Endothelial cell of umbilical vein (primary cell): ENCODE measurements at regions not wholly inside any gene's neighbourhood (a gene's known extent, or its start where the extent isn't known, plus 50 kb on each side); places are given as distances from the start of the nearest gene placed in this dataset.

Experiments used
- BruUV-seq: library from RNA; stranded (reverse); fragments of 400-500 nt; replicated peaks from 2 replicates; lab custom pipeline; 2021; lab: Mats Ljungman, UMichigan
- CTCF ChIA-PET: fragments of 300-600, 350-600 bp; sonication (Branson Sonifier 250); formaldehyde crosslinking; loops from one replicate; lab custom pipeline; 2021; ENCODE audit warnings: antibody characterized with exemption, inconsistent platforms; lab: Charles Lee
- POLR2A ChIA-PET: fragments of 300-600, 350-600 bp; sonication (Branson Sonifier 250); formaldehyde crosslinking; loops from one replicate; lab custom pipeline; 2021; ENCODE audit warnings: antibody characterized with exemption, inconsistent platforms; lab: Charles Lee
- DNase-seq: peaks from one replicate; pipeline ENCODE4 v3.0.0-alpha.2; 2011; ENCODE audit warnings: low read depth, low spot score
- FAIRE-seq: peaks from 2 replicates; lab custom pipeline; 2011; peaks lifted over from hg19 to GRCh38; lab: Jason Lieb, UNC
- H2AFZ ChIP-seq: 2 replicates; pipeline ENCODE4 v1.6.0; 2012; ENCODE audit warnings: low read depth, low read length, control low read depth, inconsistent platforms
- H3K27ac ChIP-seq: 2 replicates; pipeline ENCODE4 v1.5.1; 2011; ENCODE audit warnings: low read depth, mild to moderate bottlenecking, control low read depth, low read length, moderate library complexity; ENCODE audit not compliant: insufficient read depth
- H3K27me3 ChIP-seq, 2 experiments: 2 replicates each; pipeline versions ENCODE4 v1.6.0 to v1.6.1; 2011; ENCODE audit warnings: low read length in 2 of 2, mixed read lengths in 1 of 2; ENCODE audit not compliant: control insufficient read depth in 2 of 2, insufficient read depth in 2 of 2
- H3K36me3 ChIP-seq, 2 experiments: 2 replicates in 1 of 2; 3 replicates in 1 of 2; pipeline ENCODE4 v1.5.1; 2011; ENCODE audit warnings: low read length in 2 of 2, mild to moderate bottlenecking in 1 of 2, moderate library complexity in 1 of 2; ENCODE audit not compliant: control insufficient read depth in 2 of 2, insufficient read depth in 2 of 2; ENCODE audit errors: extremely low read depth in 1 of 2
- H3K4me1 ChIP-seq: 3 replicates; pipeline ENCODE4 v1.5.1; 2011; ENCODE audit warnings: mild to moderate bottlenecking, low read length; ENCODE audit not compliant: control insufficient read depth, insufficient read depth; ENCODE audit errors: extremely low read depth
- H3K4me2 ChIP-seq: 2 replicates; pipeline ENCODE4 v1.6.1; 2011; ENCODE audit warnings: low read length, control low read depth, mixed read lengths; ENCODE audit not compliant: insufficient read depth
- H3K4me3 ChIP-seq, 3 experiments: fragments of 200-600 bp in 1 of 3; sonication (generic), shearing (Covaris generic) in 1 of 3; replicated peaks in 1 of 3; 2 replicates each; pipeline ENCODE4 v1.5.1; 2011 to 2016; ENCODE audit warnings: control low read depth in 3 of 3, low read length in 3 of 3, mild to moderate bottlenecking in 2 of 3, inconsistent platforms in 1 of 3, low read depth in 1 of 3, moderate library complexity in 1 of 3; ENCODE audit not compliant: insufficient read depth in 1 of 3
- H3K79me2 ChIP-seq: 2 replicates; pipeline ENCODE4 v1.6.0; 2012; ENCODE audit warnings: low read length, inconsistent platforms; ENCODE audit not compliant: control insufficient read depth, insufficient read depth
- H3K9ac ChIP-seq: replicated peaks from 2 replicates; pipeline ENCODE3; 2011; ENCODE audit warnings: low read length, control low read depth; ENCODE audit not compliant: insufficient read depth; ENCODE audit errors: extremely low read depth
- H3K9me1 ChIP-seq: replicated peaks from 3 replicates; pipeline ENCODE4 v1.6.0; 2011; ENCODE audit warnings: mild to moderate bottlenecking, low read length; ENCODE audit not compliant: control insufficient read depth, insufficient read depth; ENCODE audit errors: extremely low read depth
- H3K9me3 ChIP-seq: replicated peaks from 2 replicates; pipeline ENCODE4 v1.5.1; 2012; ENCODE audit warnings: low read length, inconsistent platforms; ENCODE audit not compliant: control insufficient read depth, insufficient read depth
- H4K20me1 ChIP-seq: replicated peaks from 2 replicates; pipeline ENCODE3; 2011; ENCODE audit warnings: mild to moderate bottlenecking, low read length; ENCODE audit not compliant: control insufficient read depth, insufficient read depth; ENCODE audit errors: extremely low read depth
- EZH2 ChIP-seq: IDR thresholded peaks from 2 replicates; pipeline ENCODE4 v1.6.1; 2012; ENCODE audit warnings: borderline replicate concordance, low read depth, mild to moderate bottlenecking, moderate library complexity, low read length, inconsistent platforms; ENCODE audit not compliant: severe bottlenecking
- FOS ChIP-seq: IDR thresholded peaks from 2 replicates; pipeline ENCODE4 v1.6.1; 2011; ENCODE audit warnings: mild to moderate bottlenecking, low read length, moderate library complexity, borderline replicate concordance; ENCODE audit not compliant: insufficient read depth
- GATA2 ChIP-seq: IDR thresholded peaks from 2 replicates; pipeline ENCODE4 v1.7.0; 2011; ENCODE audit warnings: low read depth, mild to moderate bottlenecking, moderate library complexity, mixed read lengths, low read length; ENCODE audit not compliant: insufficient read length, insufficient read depth
- JUN ChIP-seq: IDR thresholded peaks from 2 replicates; pipeline ENCODE4 v1.6.1; 2011; ENCODE audit warnings: borderline replicate concordance, low read depth; ENCODE audit not compliant: insufficient read length, insufficient read depth
- MYC ChIP-seq: IDR thresholded peaks from one replicate; pipeline ENCODE4 v1.6.1; 2011; ENCODE audit warnings: mild to moderate bottlenecking, low read depth, low read length
- POLR2A ChIP-seq: IDR thresholded peaks from 2 replicates; pipeline ENCODE4 v1.6.1; 2012; ENCODE audit warnings: low read depth, mild to moderate bottlenecking, control low read depth, low read length
- POLR2AphosphoS5 ChIP-seq: IDR thresholded peaks from 2 replicates; pipeline ENCODE4 v1.6.1; 2012; ENCODE audit warnings: low read depth, mild to moderate bottlenecking, control low read depth, low read length, moderate library complexity; ENCODE audit not compliant: insufficient read depth
- dilution Hi-C: fragments of 300-500 bp; cut with MboI; formaldehyde crosslinking; loops from one replicate; pipeline ENCODE4 v1.15.0; 2019; ENCODE audit warnings: low sequenced_read_pairs; ENCODE audit not compliant: extremely low pct_ligation_motif_present
- intact Hi-C: fragments of 100-400 bp; cut with micrococcal nuclease; formaldehyde crosslinking; loops from one replicate; pipeline ENCODE4 v1.10.0; 2022
- TF ChIP-seq, protein P1 (sequence below), 2 donors: IDR thresholded peaks; 1 replicate in 1 of 2; 2 replicates in 1 of 2; pipeline ENCODE4 v1.5.1; 2011; ENCODE audit warnings: low read length in 2 of 2, mild to moderate bottlenecking in 2 of 2, moderate library complexity in 2 of 2, control low read depth in 1 of 2, inconsistent platforms in 1 of 2, low read depth in 1 of 2; ENCODE audit not compliant: insufficient read depth in 1 of 2; ENCODE audit errors: extremely low read depth in 1 of 2
- TF ChIP-seq, protein P2 (sequence below): IDR thresholded peaks from 2 replicates; pipeline ENCODE4 v1.6.1; 2011; ENCODE audit not compliant: insufficient read depth, insufficient read length

DNA sequence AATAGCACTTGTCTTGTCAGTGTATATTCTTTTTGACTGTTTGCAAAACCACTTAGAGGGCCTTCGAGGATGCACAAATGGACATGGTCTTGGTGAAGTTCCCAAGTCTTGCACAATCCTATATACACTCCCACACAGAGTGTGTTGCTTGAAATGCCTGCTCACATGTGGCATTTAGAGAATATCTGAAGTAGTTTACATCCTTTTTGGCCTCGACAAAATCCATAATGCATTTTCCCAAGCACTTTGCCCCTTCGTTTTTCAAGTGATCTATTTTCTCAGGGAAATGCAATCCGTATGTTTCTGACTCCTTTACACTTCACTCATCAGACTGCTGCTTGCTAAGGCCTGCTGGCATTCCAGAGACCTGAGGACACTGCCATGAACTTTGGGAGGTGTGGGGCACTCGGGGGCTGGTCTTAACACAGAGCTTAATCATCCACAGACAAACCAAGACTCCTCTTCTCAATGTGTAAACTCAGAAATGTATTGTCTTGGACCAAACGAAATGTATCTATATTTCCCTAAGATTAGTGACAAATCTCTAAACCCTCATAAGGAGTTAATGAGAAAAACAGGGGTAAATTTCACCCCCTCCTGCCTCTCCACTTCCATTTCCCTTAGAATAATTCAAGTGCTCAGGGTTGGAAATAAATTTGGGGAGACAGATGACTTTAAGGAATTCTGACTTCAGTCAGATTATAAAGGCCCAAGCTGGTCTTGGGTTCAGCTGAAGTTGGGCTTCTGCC, 219.3 kb upstream of the APCDD1 start:
- H3K27me3 ChIP-seq: peaks cover 0 to 2% of the 10 kb centered on the region in 2 experiments
- H3K79me2 ChIP-seq: no peaks in the 10 kb centered on the region
- H3K36me3 ChIP-seq: no peaks in the 10 kb centered on the region
- intact Hi-C loops (no loop called here), dilution Hi-C loops (no loop called here)
- TF ChIP-seq, protein P1, sequence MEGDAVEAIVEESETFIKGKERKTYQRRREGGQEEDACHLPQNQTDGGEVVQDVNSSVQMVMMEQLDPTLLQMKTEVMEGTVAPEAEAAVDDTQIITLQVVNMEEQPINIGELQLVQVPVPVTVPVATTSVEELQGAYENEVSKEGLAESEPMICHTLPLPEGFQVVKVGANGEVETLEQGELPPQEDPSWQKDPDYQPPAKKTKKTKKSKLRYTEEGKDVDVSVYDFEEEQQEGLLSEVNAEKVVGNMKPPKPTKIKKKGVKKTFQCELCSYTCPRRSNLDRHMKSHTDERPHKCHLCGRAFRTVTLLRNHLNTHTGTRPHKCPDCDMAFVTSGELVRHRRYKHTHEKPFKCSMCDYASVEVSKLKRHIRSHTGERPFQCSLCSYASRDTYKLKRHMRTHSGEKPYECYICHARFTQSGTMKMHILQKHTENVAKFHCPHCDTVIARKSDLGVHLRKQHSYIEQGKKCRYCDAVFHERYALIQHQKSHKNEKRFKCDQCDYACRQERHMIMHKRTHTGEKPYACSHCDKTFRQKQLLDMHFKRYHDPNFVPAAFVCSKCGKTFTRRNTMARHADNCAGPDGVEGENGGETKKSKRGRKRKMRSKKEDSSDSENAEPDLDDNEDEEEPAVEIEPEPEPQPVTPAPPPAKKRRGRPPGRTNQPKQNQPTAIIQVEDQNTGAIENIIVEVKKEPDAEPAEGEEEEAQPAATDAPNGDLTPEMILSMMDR (IDR thresholded peaks at IDR 0.05; ENCODE audit: extremely low read depth in 1 of 2, insufficient read depth in 1 of 2, low read depth in 1 of 2, low read length in 2 of 2): no peak
- TF ChIP-seq FOS: no peak
- no peak for TF ChIP-seq GATA2
- no peak for TF ChIP-seq MYC
- TF ChIP-seq POLR2AphosphoS5: no peak
- TF ChIP-seq EZH2: no peak
- TF ChIP-seq, protein P2, sequence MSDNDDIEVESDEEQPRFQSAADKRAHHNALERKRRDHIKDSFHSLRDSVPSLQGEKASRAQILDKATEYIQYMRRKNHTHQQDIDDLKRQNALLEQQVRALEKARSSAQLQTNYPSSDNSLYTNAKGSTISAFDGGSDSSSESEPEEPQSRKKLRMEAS: no peak
- no peak for TF ChIP-seq JUN
- TF ChIP-seq POLR2A: no peak
- H4K20me1 ChIP-seq: no peaks in the 10 kb centered on the region
- no peak overlapping the region for H2AFZ ChIP-seq
- CTCF ChIA-PET: no interaction called here
- H3K9me1 ChIP-seq: no peaks in the 10 kb centered on the region
- no peak overlapping the region for H3K4me2 ChIP-seq
- H3K4me1 ChIP-seq: no peaks in the 10 kb centered on the region
- FAIRE-seq (no peak), DNase-seq (no peak)
- H3K9ac ChIP-seq: no peak overlapping the region
- POLR2A ChIA-PET: no interaction called here
- BruUV-seq: no TSS peak
- no peaks in the 10 kb centered on the region for H3K9me3 ChIP-seq
- no peak overlapping the region for H3K27ac ChIP-seq
- no peak overlapping the region for H3K4me3 ChIP-seq
